Nephron (organoid): ENCODE measurements at regions not wholly inside any gene's neighbourhood (a gene's known extent, or its start where the extent isn't known, plus 50 kb on each side); places are given as distances from the start of the nearest gene placed in this dataset.

Experiments
- H3K27ac Mint-ChIP-seq, 3 experiments: 2 replicates each; pipeline ENCODE4 v1.8.0; 2020; ENCODE audit warnings: mixed read lengths in 3 of 3, mild to moderate bottlenecking in 2 of 3, moderate library complexity in 1 of 3
- H3K27me3 Mint-ChIP-seq: 2 replicates; pipeline ENCODE4 v1.8.0; 2021; ENCODE audit warnings: low read depth, mild to moderate bottlenecking, moderate library complexity, mixed read lengths
- H3K36me3 Mint-ChIP-seq: 2 replicates; pipeline ENCODE4 v1.8.0; 2020; ENCODE audit warnings: low read depth, mixed read lengths
- H3K4me1 Mint-ChIP-seq: 2 replicates; pipeline ENCODE4 v1.8.0; 2020; ENCODE audit warnings: mixed read lengths
- H3K4me3 Mint-ChIP-seq, 3 experiments: 2 replicates each; pipeline ENCODE4 v1.8.0; 2020; ENCODE audit warnings: mild to moderate bottlenecking in 3 of 3, mixed read lengths in 3 of 3, moderate library complexity in 2 of 3
- H3K9me3 Mint-ChIP-seq: 2 replicates; pipeline ENCODE4 v1.8.0; 2020; ENCODE audit warnings: mixed read lengths
- CTCF ChIP-seq, 3 experiments: fragments of 200-600 bp; sonication (generic); IDR thresholded peaks; one replicate each; pipeline ENCODE4 v1.5.0; 2021; ENCODE audit warnings: antibody characterized with exemption in 3 of 3; ENCODE audit not compliant: unreplicated experiment in 3 of 3

- Mint-ChIP-seq H3K4me3 (no peak overlapping the region), H3K27ac (no peak overlapping the region), H3K27me3 (no peaks in the 10 kb centered on the region), H3K4me1 (no peaks in the 10 kb centered on the region), H3K9me3 (no peaks in the 10 kb centered on the region), H3K36me3 (no peaks in the 10 kb centered on the region)
- TF ChIP-seq CTCF (IDR thresholded peaks at IDR 0.05; ENCODE audit: unreplicated experiment in 3 of 3), result no peak
Measured at GRCh38 chr6:12385316-12385715, 95.2 kb downstream of the EDN1 start.

- TF ChIP-seq CTCF (IDR thresholded peaks at IDR 0.05; ENCODE audit: unreplicated experiment in 3 of 3), result no peak
- Mint-ChIP-seq H3K27ac (no peak overlapping the region), H3K36me3 (no peaks in the 10 kb centered on the region), H3K4me3 (no peak overlapping the region), H3K9me3 (no peaks in the 10 kb centered on the region), H3K27me3 (no peaks in the 10 kb centered on the region), H3K4me1 (no peaks in the 10 kb centered on the region)
Measured at GRCh38 chr6:12386816-12387215, 96.7 kb downstream of the EDN1 start.

GRCh38 chr6:12391472-12391871, 101.3 kb downstream of the EDN1 start:
- Mint-ChIP-seq H3K9me3 (no peaks in the 10 kb centered on the region), H3K27ac (no peak overlapping the region), H3K4me1 (no peaks in the 10 kb centered on the region), H3K4me3 (no peak overlapping the region), H3K36me3 (no peaks in the 10 kb centered on the region), H3K27me3 (no peaks in the 10 kb centered on the region)
- TF ChIP-seq CTCF (IDR thresholded peaks at IDR 0.05; ENCODE audit: unreplicated experiment in 3 of 3), result no peak

- Mint-ChIP-seq H3K4me1 (no peaks in the 10 kb centered on the region), H3K36me3 (no peaks in the 10 kb centered on the region)
Measured at GRCh38 chr6:12392490-12392889, 102.3 kb downstream of the EDN1 start.

GRCh38 chr6:12393100-12393499, 102.9 kb downstream of the EDN1 start:
- no peak overlapping the region for H3K27ac Mint-ChIP-seq

More at GRCh38 chr6:12392490-12392889, 102.3 kb downstream of the EDN1 start:
- Mint-ChIP-seq H3K27ac (no peak overlapping the region), H3K9me3 (no peaks in the 10 kb centered on the region), H3K4me3 (no peak overlapping the region), H3K27me3 (no peaks in the 10 kb centered on the region)
- TF ChIP-seq CTCF (IDR thresholded peaks at IDR 0.05; ENCODE audit: unreplicated experiment in 3 of 3), result no peak

More at GRCh38 chr6:12393100-12393499, 102.9 kb downstream of the EDN1 start:
- peaks cover 3% of the 10 kb centered on the region for H3K27me3 Mint-ChIP-seq
- no peak for TF ChIP-seq CTCF (IDR thresholded peaks at IDR 0.05; ENCODE audit: unreplicated experiment in 3 of 3)
- H3K4me3 Mint-ChIP-seq, result no peak overlapping the region
- H3K36me3 Mint-ChIP-seq, result no peaks in the 10 kb centered on the region
- peaks cover 2% of the 10 kb centered on the region for H3K9me3 Mint-ChIP-seq
- no peaks in the 10 kb centered on the region for H3K4me1 Mint-ChIP-seq
